Endothelial cell of umbilical vein (primary cell): ENCODE measurements at regions not wholly inside any gene's neighbourhood (a gene's known extent, or its start where the extent isn't known, plus 50 kb on each side); places are given as distances from the start of the nearest gene placed in this dataset.

Source experiments
- BruUV-seq: library from RNA; stranded (reverse); fragments of 400-500 nt; replicated peaks from 2 replicates; lab custom pipeline; 2021; lab: Mats Ljungman, UMichigan
- CTCF ChIA-PET: fragments of 300-600, 350-600 bp; sonication (Branson Sonifier 250); formaldehyde crosslinking; loops from one replicate; lab custom pipeline; 2021; ENCODE audit warnings: antibody characterized with exemption, inconsistent platforms; lab: Charles Lee
- POLR2A ChIA-PET: fragments of 300-600, 350-600 bp; sonication (Branson Sonifier 250); formaldehyde crosslinking; loops from one replicate; lab custom pipeline; 2021; ENCODE audit warnings: antibody characterized with exemption, inconsistent platforms; lab: Charles Lee
- DNase-seq: peaks from one replicate; pipeline ENCODE4 v3.0.0-alpha.2; 2011; ENCODE audit warnings: low read depth, low spot score
- FAIRE-seq: peaks from 2 replicates; lab custom pipeline; 2011; peaks lifted over from hg19 to GRCh38; lab: Jason Lieb, UNC
- H2AFZ ChIP-seq: 2 replicates; pipeline ENCODE4 v1.6.0; 2012; ENCODE audit warnings: low read depth, low read length, control low read depth, inconsistent platforms
- H3K27ac ChIP-seq: 2 replicates; pipeline ENCODE4 v1.5.1; 2011; ENCODE audit warnings: low read depth, mild to moderate bottlenecking, control low read depth, low read length, moderate library complexity; ENCODE audit not compliant: insufficient read depth
- H3K27me3 ChIP-seq, 2 experiments: 2 replicates each; pipeline versions ENCODE4 v1.6.0 to v1.6.1; 2011; ENCODE audit warnings: low read length in 2 of 2, mixed read lengths in 1 of 2; ENCODE audit not compliant: control insufficient read depth in 2 of 2, insufficient read depth in 2 of 2
- H3K36me3 ChIP-seq, 2 experiments: 2 replicates in 1 of 2; 3 replicates in 1 of 2; pipeline ENCODE4 v1.5.1; 2011; ENCODE audit warnings: low read length in 2 of 2, mild to moderate bottlenecking in 1 of 2, moderate library complexity in 1 of 2; ENCODE audit not compliant: control insufficient read depth in 2 of 2, insufficient read depth in 2 of 2; ENCODE audit errors: extremely low read depth in 1 of 2
- H3K4me1 ChIP-seq: 3 replicates; pipeline ENCODE4 v1.5.1; 2011; ENCODE audit warnings: mild to moderate bottlenecking, low read length; ENCODE audit not compliant: control insufficient read depth, insufficient read depth; ENCODE audit errors: extremely low read depth
- H3K4me2 ChIP-seq: 2 replicates; pipeline ENCODE4 v1.6.1; 2011; ENCODE audit warnings: low read length, control low read depth, mixed read lengths; ENCODE audit not compliant: insufficient read depth
- H3K4me3 ChIP-seq, 3 experiments: fragments of 200-600 bp in 1 of 3; sonication (generic), shearing (Covaris generic) in 1 of 3; replicated peaks in 1 of 3; 2 replicates each; pipeline ENCODE4 v1.5.1; 2011 to 2016; ENCODE audit warnings: control low read depth in 3 of 3, low read length in 3 of 3, mild to moderate bottlenecking in 2 of 3, inconsistent platforms in 1 of 3, low read depth in 1 of 3, moderate library complexity in 1 of 3; ENCODE audit not compliant: insufficient read depth in 1 of 3
- H3K79me2 ChIP-seq: 2 replicates; pipeline ENCODE4 v1.6.0; 2012; ENCODE audit warnings: low read length, inconsistent platforms; ENCODE audit not compliant: control insufficient read depth, insufficient read depth
- H3K9ac ChIP-seq: replicated peaks from 2 replicates; pipeline ENCODE3; 2011; ENCODE audit warnings: low read length, control low read depth; ENCODE audit not compliant: insufficient read depth; ENCODE audit errors: extremely low read depth
- H3K9me1 ChIP-seq: replicated peaks from 3 replicates; pipeline ENCODE4 v1.6.0; 2011; ENCODE audit warnings: mild to moderate bottlenecking, low read length; ENCODE audit not compliant: control insufficient read depth, insufficient read depth; ENCODE audit errors: extremely low read depth
- H3K9me3 ChIP-seq: replicated peaks from 2 replicates; pipeline ENCODE4 v1.5.1; 2012; ENCODE audit warnings: low read length, inconsistent platforms; ENCODE audit not compliant: control insufficient read depth, insufficient read depth
- H4K20me1 ChIP-seq: replicated peaks from 2 replicates; pipeline ENCODE3; 2011; ENCODE audit warnings: mild to moderate bottlenecking, low read length; ENCODE audit not compliant: control insufficient read depth, insufficient read depth; ENCODE audit errors: extremely low read depth
- CTCF ChIP-seq, 2 donors: IDR thresholded peaks; 1 replicate in 1 of 2; 2 replicates in 1 of 2; pipeline ENCODE4 v1.5.1; 2011; ENCODE audit warnings: low read length in 2 of 2, mild to moderate bottlenecking in 2 of 2, moderate library complexity in 2 of 2, control low read depth in 1 of 2, inconsistent platforms in 1 of 2, low read depth in 1 of 2; ENCODE audit not compliant: insufficient read depth in 1 of 2; ENCODE audit errors: extremely low read depth in 1 of 2
- EZH2 ChIP-seq: IDR thresholded peaks from 2 replicates; pipeline ENCODE4 v1.6.1; 2012; ENCODE audit warnings: borderline replicate concordance, low read depth, mild to moderate bottlenecking, moderate library complexity, low read length, inconsistent platforms; ENCODE audit not compliant: severe bottlenecking
- FOS ChIP-seq: IDR thresholded peaks from 2 replicates; pipeline ENCODE4 v1.6.1; 2011; ENCODE audit warnings: mild to moderate bottlenecking, low read length, moderate library complexity, borderline replicate concordance; ENCODE audit not compliant: insufficient read depth
- GATA2 ChIP-seq: IDR thresholded peaks from 2 replicates; pipeline ENCODE4 v1.7.0; 2011; ENCODE audit warnings: low read depth, mild to moderate bottlenecking, moderate library complexity, mixed read lengths, low read length; ENCODE audit not compliant: insufficient read length, insufficient read depth
- JUN ChIP-seq: IDR thresholded peaks from 2 replicates; pipeline ENCODE4 v1.6.1; 2011; ENCODE audit warnings: borderline replicate concordance, low read depth; ENCODE audit not compliant: insufficient read length, insufficient read depth
- MAX ChIP-seq: IDR thresholded peaks from 2 replicates; pipeline ENCODE4 v1.6.1; 2011; ENCODE audit not compliant: insufficient read depth, insufficient read length
- MYC ChIP-seq: IDR thresholded peaks from one replicate; pipeline ENCODE4 v1.6.1; 2011; ENCODE audit warnings: mild to moderate bottlenecking, low read depth, low read length
- POLR2A ChIP-seq: IDR thresholded peaks from 2 replicates; pipeline ENCODE4 v1.6.1; 2012; ENCODE audit warnings: low read depth, mild to moderate bottlenecking, control low read depth, low read length
- POLR2AphosphoS5 ChIP-seq: IDR thresholded peaks from 2 replicates; pipeline ENCODE4 v1.6.1; 2012; ENCODE audit warnings: low read depth, mild to moderate bottlenecking, control low read depth, low read length, moderate library complexity; ENCODE audit not compliant: insufficient read depth
- dilution Hi-C: fragments of 300-500 bp; cut with MboI; formaldehyde crosslinking; loops from one replicate; pipeline ENCODE4 v1.15.0; 2019; ENCODE audit warnings: low sequenced_read_pairs; ENCODE audit not compliant: extremely low pct_ligation_motif_present
- intact Hi-C: fragments of 100-400 bp; cut with micrococcal nuclease; formaldehyde crosslinking; loops from one replicate; pipeline ENCODE4 v1.10.0; 2022

- Histone ChIP-seq H3K4me1 (no peaks in the 10 kb centered on the region), H3K36me3 (no peaks in the 10 kb centered on the region), H3K79me2 (no peaks in the 10 kb centered on the region), H3K27me3 (no peaks in the 10 kb centered on the region), H2AFZ (no peak overlapping the region), H4K20me1 (no peaks in the 10 kb centered on the region), H3K27ac (no peak overlapping the region), H3K9me1 (no peaks in the 10 kb centered on the region), H3K4me2 (no peak overlapping the region), H3K9me3 (no peaks in the 10 kb centered on the region), H3K9ac (no peak overlapping the region), H3K4me3 (no peak overlapping the region)
- no peak for TF ChIP-seq CTCF (IDR thresholded peaks at IDR 0.05; ENCODE audit: extremely low read depth in 1 of 2, insufficient read depth in 1 of 2, low read depth in 1 of 2, low read length in 2 of 2)
- TF ChIP-seq POLR2A, result no peak
- TF ChIP-seq FOS, result no peak
- no peak for TF ChIP-seq GATA2
- no peak for TF ChIP-seq JUN
- no peak for TF ChIP-seq MAX
- no peak for TF ChIP-seq MYC
- no peak for TF ChIP-seq EZH2
- TF ChIP-seq POLR2AphosphoS5, result no peak
- FAIRE-seq (no peak), DNase-seq (no peak)
- POLR2A ChIA-PET, result no interaction called here
- CTCF ChIA-PET, result no interaction called here
- intact Hi-C loops (no loop called here), dilution Hi-C loops (no loop called here)
- BruUV-seq, result no TSS peak
These were observed 244.6 kb upstream of the FOXQ1 start for GRCh38 chr6:1067346-1067745.
